OCI-LY7 (cell line): ENCODE measurements at regions not wholly inside any gene's neighbourhood (a gene's known extent, or its start where the extent isn't known, plus 50 kb on each side); places are given as distances from the start of the nearest gene placed in this dataset.

Experiments used
- CTCF ChIP-seq: fragments of 200-600 bp; sonication (generic); conservative IDR thresholded peaks from 2 replicates; pipeline ENCODE4 v1.5.1; 2014; ENCODE audit warnings: mild to moderate bottlenecking, antibody characterized with exemption, low read length, moderate library complexity, mixed read lengths
- EZH2phosphoT487 ChIP-seq: fragments of 200-600 bp; sonication (generic); IDR thresholded peaks from 2 replicates; pipeline ENCODE4 v1.6.1; 2018; ENCODE audit warnings: low read depth, borderline replicate concordance, mild to moderate bottlenecking, mixed run types, antibody characterized with exemption, low read length, moderate library complexity, mixed read lengths

GRCh38 chr2:16135196-16135912 is 195.0 kb downstream of the MYCN start:
- TF ChIP-seq CTCF (no peak), EZH2phosphoT487 (no peak)
